Choroid plexus epithelial cell (primary cell): ENCODE measurements at regions not wholly inside any gene's neighbourhood (a gene's known extent, or its start where the extent isn't known, plus 50 kb on each side); places are given as distances from the start of the nearest gene placed in this dataset.
A peak's percentile ranks its signal among the peaks of the same experiment; 100 is the strongest.

ENCODE experiments used
- DNase-seq: peaks from one replicate; pipeline ENCODE4 v3.0.0-alpha.2; 2010; ENCODE audit warnings: low read depth
- H3K4me3 ChIP-seq: 2 replicates; pipeline ENCODE4 v1.5.1; 2011; ENCODE audit warnings: low read depth, mild to moderate bottlenecking, control low read depth, low read length, moderate library complexity
- CTCF ChIP-seq: conservative IDR thresholded peaks from 2 replicates; pipeline ENCODE4 v1.5.1; 2011; ENCODE audit warnings: low read depth, mild to moderate bottlenecking, control low read depth, inconsistent platforms, low read length, moderate library complexity

GRCh38 chr3:161555320-161555719 lies 58.7 kb downstream of the OTOL1 start:
- no peak for TF ChIP-seq CTCF
- no peak overlapping the region for H3K4me3 ChIP-seq
- no peak for DNase-seq

GRCh38 chr3:161556533-161556932 lies 59.9 kb downstream of the OTOL1 start:
- H3K4me3 ChIP-seq, result no peak overlapping the region
- no peak for TF ChIP-seq CTCF
- no peak for DNase-seq

- DNase-seq, result no peak
- H3K4me3 ChIP-seq, result no peak overlapping the region
- TF ChIP-seq CTCF, result no peak
Observed at GRCh38 chr3:161556941-161557340, 60.3 kb downstream of the OTOL1 start.

- no peak for TF ChIP-seq CTCF
- no peak for DNase-seq
- no peak overlapping the region for H3K4me3 ChIP-seq
Observed at GRCh38 chr3:161557445-161558150, 61.0 kb downstream of the OTOL1 start.

- no peak for TF ChIP-seq CTCF
- H3K4me3 ChIP-seq, result no peak overlapping the region
- peak; percentile 5 for DNase-seq
Observed at GRCh38 chr3:161558236-161558635, 61.6 kb downstream of the OTOL1 start.

GRCh38 chr3:161559177-161559998 lies 62.8 kb downstream of the OTOL1 start:
- peak; percentile 69 for DNase-seq
- peak; percentile 86 for TF ChIP-seq CTCF
- H3K4me3 ChIP-seq, result no peak overlapping the region
